Loucy (cell line): ENCODE measurements at regions not wholly inside any gene's neighbourhood (a gene's known extent, or its start where the extent isn't known, plus 50 kb on each side); places are given as distances from the start of the nearest gene placed in this dataset.

Experiments used
- EZH2phosphoT487 ChIP-seq: fragments of 200-600 bp; IDR thresholded peaks from 2 replicates; pipeline ENCODE4 v1.6.1; 2018; ENCODE audit warnings: antibody characterized with exemption, mild to moderate bottlenecking, moderate library complexity, borderline replicate concordance
- TF ChIP-seq, protein P1 (sequence below): fragments of 200-600 bp; sonication (generic); conservative IDR thresholded peaks from 2 replicates; pipeline ENCODE4 v1.5.1; 2014; ENCODE audit warnings: mild to moderate bottlenecking, antibody characterized with exemption, low read length

- TF ChIP-seq, protein P1, sequence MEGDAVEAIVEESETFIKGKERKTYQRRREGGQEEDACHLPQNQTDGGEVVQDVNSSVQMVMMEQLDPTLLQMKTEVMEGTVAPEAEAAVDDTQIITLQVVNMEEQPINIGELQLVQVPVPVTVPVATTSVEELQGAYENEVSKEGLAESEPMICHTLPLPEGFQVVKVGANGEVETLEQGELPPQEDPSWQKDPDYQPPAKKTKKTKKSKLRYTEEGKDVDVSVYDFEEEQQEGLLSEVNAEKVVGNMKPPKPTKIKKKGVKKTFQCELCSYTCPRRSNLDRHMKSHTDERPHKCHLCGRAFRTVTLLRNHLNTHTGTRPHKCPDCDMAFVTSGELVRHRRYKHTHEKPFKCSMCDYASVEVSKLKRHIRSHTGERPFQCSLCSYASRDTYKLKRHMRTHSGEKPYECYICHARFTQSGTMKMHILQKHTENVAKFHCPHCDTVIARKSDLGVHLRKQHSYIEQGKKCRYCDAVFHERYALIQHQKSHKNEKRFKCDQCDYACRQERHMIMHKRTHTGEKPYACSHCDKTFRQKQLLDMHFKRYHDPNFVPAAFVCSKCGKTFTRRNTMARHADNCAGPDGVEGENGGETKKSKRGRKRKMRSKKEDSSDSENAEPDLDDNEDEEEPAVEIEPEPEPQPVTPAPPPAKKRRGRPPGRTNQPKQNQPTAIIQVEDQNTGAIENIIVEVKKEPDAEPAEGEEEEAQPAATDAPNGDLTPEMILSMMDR = no peak
- no peak for TF ChIP-seq EZH2phosphoT487
Measured at GRCh38 chr14:87231336-87232026, 761.5 kb downstream of the GALC start.
